ENCODE measurements at regions not wholly inside any gene's neighbourhood (a gene's known extent, or its start where the extent isn't known, plus 50 kb on each side); places are given as distances from the start of the nearest gene placed in this dataset.

- no peak for DNase-seq
Measured at GRCh38 chr6:97621111-97621510, 338.1 kb upstream of the MMS22L start.

- DNase-seq: peak; percentile 18
Measured at GRCh38 chr6:97626671-97627441, 343.8 kb upstream of the MMS22L start.

GRCh38 chr6:97629180-97629579, 346.2 kb upstream of the MMS22L start:
- DNase-seq: no peak

DNA sequence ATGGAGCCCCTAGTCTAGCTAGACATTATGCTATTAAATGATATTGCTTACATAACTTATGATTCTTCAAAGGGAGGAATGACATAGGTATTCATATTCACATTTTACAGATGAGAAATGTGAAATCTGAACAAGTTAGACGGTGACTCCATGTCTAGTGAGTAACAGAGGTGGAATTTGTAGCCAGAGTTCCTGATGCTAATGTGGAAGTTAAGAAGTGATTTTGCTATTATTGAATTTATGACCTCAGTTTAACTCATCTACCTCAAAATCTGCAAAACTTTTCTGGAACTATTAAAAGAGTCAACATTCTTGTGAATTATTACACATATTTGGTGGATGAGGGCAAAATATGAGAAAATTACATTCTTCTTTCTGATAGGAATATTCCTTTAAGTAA, 347.6 kb upstream of the MMS22L start:
- no peak for DNase-seq

GRCh38 chr6:97632341-97632740, 349.3 kb upstream of the MMS22L start:
- no peak for DNase-seq

- no peak for DNase-seq
Measured at GRCh38 chr6:97639702-97640101, 356.7 kb upstream of the MMS22L start.

DNA sequence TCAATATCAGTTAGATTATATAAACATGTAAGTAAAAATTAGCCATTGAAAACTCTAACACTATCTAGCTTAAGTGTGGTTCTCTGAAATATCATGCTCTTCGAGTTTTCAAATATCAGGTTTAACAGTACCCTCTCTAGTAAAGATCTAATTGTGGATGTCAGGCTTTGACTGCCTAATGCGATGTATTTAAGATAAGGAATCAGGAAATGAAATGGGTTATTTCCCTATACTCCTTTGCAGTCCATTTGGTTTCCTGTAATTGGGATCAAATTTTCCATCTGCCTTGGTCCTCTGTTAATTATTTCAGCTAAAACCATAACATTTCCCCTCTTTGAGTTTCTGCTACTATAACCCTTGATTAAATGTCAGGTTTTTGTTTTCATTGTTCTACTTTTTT, 361.3 kb upstream of the MMS22L start:
- DNase-seq: no peak

DNA sequence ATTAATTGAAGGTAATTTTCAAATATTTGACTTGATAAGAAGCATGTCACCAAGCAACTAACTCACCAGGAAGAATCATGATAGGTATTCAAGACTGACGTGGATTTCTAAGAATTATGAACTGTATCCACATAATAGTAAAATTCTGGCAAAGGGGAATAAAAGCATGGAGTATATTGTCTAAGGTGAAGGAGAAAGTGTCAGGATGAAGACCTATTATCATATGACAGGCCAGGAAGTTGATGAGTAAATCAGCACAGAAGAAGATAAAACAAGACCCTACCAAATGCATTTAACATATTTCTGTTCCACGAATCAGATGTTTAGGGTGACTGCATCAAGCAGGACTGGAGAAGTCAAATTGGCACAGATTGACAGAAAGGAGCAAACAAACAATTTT, 362.7 kb upstream of the MMS22L start:
- DNase-seq: no peak

DNA sequence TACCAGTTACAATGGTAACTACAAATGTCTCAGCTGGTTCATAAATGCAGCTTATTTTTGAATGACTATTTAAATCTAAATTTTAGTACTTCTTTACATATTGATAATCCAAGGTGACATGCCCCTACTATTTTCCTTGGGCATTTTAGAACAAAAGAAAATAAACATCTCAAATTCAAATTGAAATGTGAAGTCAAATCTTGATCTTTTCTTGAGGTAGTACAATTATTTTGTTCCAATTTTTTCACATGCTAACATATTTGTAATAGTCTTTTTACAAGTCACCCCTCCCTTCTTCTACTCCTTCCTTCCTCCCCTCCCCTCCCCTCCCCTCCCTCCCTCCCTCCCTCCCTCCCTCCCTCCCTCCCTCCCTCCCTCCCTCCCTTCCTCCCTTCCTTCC, 370.1 kb upstream of the MMS22L start:
- no peak for DNase-seq

- DNase-seq: no peak
Measured at GRCh38 chr6:97653517-97653916, 370.5 kb upstream of the MMS22L start.

DNA sequence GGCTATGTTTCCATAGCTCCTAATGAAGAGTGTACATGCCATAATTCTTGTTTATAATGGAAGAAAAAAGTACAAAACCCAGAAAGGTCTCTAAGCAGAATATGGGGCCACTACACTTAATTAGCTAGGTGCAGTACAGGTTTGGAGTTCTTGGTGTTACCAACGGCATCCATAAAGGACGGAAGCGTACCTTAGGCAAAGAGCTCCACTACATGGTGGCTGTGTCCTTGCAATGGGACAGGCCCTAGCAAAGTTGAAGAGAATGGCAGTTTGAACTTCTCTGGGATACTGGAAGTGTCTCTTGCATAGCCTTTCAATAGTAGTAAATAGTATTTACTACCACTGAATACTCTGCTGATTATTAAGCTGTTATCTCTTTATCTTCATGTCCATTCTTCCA, 371.7 kb upstream of the MMS22L start:
- no peak for DNase-seq

DNA sequence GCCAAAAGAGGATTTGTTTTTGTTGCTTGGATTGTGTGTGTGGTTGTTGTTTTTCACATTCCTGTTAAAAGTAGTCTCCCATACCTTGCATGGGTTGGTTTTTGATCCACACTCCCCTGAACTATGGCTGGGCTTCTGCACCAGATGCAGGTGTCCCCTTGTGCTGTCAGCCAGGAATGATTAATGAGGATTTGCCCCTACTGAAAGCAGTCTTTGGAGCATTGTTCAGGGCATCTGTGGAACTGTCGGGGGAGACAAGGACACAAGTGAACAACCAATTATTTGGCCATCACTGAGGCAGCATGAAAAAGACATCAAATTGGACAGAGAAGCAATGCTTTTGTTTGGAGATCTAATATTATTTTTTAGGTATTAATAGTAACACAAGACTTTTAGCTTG, 373.2 kb upstream of the MMS22L start:
- no peak for DNase-seq

DNA sequence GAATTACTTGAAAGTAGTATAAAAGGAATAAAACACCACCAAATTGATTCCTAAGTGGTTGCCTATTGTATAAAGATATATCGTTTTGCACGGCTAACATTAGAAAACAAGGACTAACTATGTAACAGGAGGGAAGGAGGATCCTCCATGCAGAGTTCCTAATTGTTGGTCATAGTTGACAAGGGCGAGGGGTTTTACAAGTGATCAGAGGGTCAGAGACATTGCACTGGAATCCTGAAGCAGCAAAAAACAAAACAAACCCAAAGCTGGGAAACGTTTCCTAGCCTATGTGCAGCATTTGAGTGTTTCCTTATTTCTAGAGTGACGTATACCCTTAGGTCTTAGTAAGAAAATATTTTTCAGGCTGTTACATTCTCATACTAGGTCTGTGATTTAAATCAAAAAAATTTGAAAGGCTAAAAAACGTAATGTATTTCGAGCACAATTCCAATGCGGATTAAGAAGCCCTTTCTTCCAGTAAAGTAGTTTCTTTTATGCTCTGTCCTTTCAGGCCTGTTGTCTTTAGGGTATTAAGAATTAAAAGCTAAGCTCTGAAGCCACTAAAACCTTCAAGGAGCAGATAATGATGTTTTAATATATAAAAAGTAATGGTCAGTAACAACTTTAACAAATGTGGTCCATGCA, 373.8 kb upstream of the MMS22L start:
- no peak for DNase-seq

- DNase-seq: no peak
Measured at GRCh38 chr6:97658090-97658489, 375.1 kb upstream of the MMS22L start.

- no peak for DNase-seq
Measured at GRCh38 chr6:97663252-97663651, 380.2 kb upstream of the MMS22L start.

- no peak for DNase-seq
Measured at GRCh38 chr6:97665446-97665845, 382.4 kb upstream of the MMS22L start.

GRCh38 chr6:97666889-97667288, 383.9 kb upstream of the MMS22L start:
- no peak for DNase-seq

GRCh38 chr6:97668716-97669115, 385.7 kb upstream of the MMS22L start:
- no peak for DNase-seq

DNA sequence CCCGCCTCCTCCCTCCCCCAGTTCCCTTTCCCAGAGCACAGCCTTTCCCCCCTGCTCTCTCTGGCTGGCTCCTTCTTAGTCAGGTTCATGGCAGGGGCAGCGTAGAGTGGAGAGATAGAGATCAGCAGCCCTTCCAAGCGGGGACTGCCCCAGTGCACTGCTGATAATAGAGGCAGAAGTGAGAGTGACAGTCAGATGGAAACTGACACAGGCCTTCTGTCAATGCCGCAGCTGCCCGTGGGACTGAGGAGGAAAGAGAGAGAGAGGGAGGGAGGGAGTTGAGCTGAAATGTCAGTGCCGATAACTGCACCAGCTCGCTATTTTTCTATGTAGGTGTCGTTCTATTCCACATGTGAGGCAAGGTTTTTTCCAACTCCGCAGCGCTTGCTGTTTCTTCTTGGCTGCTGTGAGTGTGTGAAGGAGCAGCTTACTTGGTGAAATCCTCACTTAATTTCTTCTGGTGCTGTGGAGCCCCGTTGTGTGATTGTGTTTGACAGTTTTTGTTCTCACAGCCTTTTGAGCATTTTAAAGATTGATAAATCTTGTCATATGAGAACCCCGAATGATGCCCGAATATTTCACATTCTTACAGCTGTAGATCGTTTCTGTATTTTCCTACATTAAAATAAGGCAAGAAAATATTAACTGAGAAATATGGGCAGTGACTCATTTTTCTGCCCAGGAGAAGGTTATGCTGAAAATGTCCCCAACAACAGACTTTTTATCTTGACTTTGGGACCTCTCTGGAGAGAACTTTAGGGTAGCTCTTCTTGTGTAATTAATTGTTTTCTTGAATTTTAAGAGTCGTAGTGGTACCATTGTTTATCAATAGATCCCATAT, 386.4 kb upstream of the MMS22L start:
- no peak for DNase-seq

DNA sequence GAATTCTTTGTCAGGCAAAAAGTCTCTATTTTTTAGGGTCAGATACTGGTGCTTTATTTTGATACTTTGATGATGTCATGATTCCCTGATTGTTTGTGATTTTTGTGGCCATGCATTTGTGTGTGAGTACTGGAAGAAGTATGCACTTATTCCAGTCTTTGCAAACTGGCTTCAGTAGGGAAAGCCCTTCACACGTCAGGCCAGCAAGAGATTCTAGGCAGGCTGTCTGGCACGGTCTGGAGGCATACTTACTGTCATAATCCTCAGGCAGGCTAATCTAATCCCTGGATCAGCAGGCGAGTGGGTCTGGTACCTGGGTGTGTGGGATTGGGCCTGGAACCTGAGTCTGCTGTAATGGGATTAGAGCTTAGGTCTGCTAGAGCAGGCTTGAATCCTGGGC, 391.8 kb upstream of the MMS22L start:
- DNase-seq: no peak

- no peak for DNase-seq
Measured at GRCh38 chr6:97677626-97678025, 394.6 kb upstream of the MMS22L start.

DNA sequence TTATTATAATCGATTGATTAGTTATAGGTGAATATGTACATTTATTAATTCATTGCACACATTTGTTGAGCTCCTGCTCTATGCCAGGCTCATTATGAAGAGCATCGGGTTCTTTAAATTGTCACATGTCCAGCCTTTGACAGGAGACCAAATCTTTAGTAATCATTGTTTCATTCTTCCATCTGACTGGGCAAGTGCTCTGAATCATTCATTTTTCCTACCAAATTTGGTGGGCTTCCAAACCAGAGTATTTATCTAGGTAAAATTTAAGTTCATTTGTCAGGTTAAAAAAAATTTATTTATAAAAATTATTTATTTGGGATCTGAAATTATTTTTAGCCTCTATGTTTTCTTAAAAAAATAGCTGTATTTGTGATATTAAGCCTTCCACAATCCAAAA, 404.9 kb upstream of the MMS22L start:
- no peak for DNase-seq

- DNase-seq: no peak
Measured at GRCh38 chr6:97689078-97689754, 406.2 kb upstream of the MMS22L start.

All from NCI-H510A treated with DMSO at 0.1 percent for 48 hours (cell line).